ENCODE measurements at regions not wholly inside any gene's neighbourhood (a gene's known extent, or its start where the extent isn't known, plus 50 kb on each side); places are given as distances from the start of the nearest gene placed in this dataset.

DNA sequence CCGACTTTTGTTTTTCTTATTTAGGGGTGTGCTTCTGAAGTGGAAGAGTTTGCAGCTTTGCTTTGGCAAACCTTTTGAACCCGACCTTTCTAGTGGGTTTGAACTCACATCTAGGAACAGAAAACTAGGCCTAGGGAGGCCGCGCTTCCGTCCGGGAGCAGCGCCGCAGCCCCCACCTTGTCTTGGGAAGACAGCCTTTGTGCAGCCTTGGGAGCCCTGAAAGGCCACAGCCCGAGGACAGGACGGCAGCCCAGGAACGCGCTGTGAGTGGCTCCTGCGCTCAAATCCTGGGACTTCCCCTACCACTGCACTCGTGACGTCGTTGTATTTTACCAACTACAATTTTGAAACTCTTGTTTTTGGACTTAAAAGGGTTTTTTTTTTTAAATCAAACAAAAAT, 53.7 kb upstream of the ZNF267 start:
- H3K27ac Mint-ChIP-seq: no peak overlapping the region
- peaks cover 5% of the 10 kb centered on the region for H3K27me3 Mint-ChIP-seq
- no peak for DNase-seq

More for the DNA sequence above, 53.7 kb upstream of the ZNF267 start:
- POLR2A ChIA-PET: no interaction called here
- H3K36me3 Mint-ChIP-seq: peaks cover 2% of the 10 kb centered on the region
- H3K4me3 Mint-ChIP-seq: no peak overlapping the region
- no peak for ATAC-seq (ENCODE audit: low read depth)
- peaks cover 14% of the 10 kb centered on the region for H3K9me3 Mint-ChIP-seq
- H3K4me1 Mint-ChIP-seq: no peaks in the 10 kb centered on the region

All from activated naive CD8-positive, alpha-beta T cell treated with anti-CD3 and anti-CD28 coated beads, Interleukin-2, amount 10 ng/mL, durations not matched to agents 7 days and 5 days (primary cell).